HG02610 (cell line): ENCODE measurements at regions not wholly inside any gene's neighbourhood (a gene's known extent, or its start where the extent isn't known, plus 50 kb on each side); places are given as distances from the start of the nearest gene placed in this dataset.
"Not testable (repeated sequence)": the region's sequence is repeated elsewhere in the genome, so short reads cannot be mapped to it uniquely, and the experiment has no call there.

ENCODE experiments used
- ATAC-seq: cut with Tn5 transposase; IDR thresholded peaks from one replicate; pipeline ENCODE4 v1.9.1; 2021; ENCODE audit warnings: mild to moderate bottlenecking, moderate library complexity; ENCODE audit not compliant: unreplicated experiment

GRCh38 chr16:60818465-60818864, 1217.8 kb downstream of the CDH8 start:
- no peak for ATAC-seq

GRCh38 chr16:60816461-60816860, 1219.8 kb downstream of the CDH8 start:
- ATAC-seq: no peak

- ATAC-seq: no peak
Measured at GRCh38 chr16:60815865-60816264, 1220.4 kb downstream of the CDH8 start.

GRCh38 chr16:60815033-60815432, 1221.2 kb downstream of the CDH8 start:
- no peak for ATAC-seq

- no peak for ATAC-seq
Measured at GRCh38 chr16:60811657-60812056, 1224.6 kb downstream of the CDH8 start.

GRCh38 chr16:60811051-60811608, 1225.1 kb downstream of the CDH8 start:
- no peak for ATAC-seq

- no peak for ATAC-seq
Measured at GRCh38 chr16:60810250-60810649, 1226.0 kb downstream of the CDH8 start.

GRCh38 chr16:60792437-60792836, 1243.8 kb downstream of the CDH8 start:
- no peak for ATAC-seq

- ATAC-seq: no peak
Measured at GRCh38 chr16:60788631-60789030, 1247.6 kb downstream of the CDH8 start.

GRCh38 chr16:60776281-60776680, 1260.0 kb downstream of the CDH8 start:
- ATAC-seq: no peak

GRCh38 chr16:60771138-60771537, 1265.1 kb downstream of the CDH8 start:
- ATAC-seq: no peak

- ATAC-seq: not testable (repeated sequence)
Measured at GRCh38 chr16:60770384-60770783, 1265.9 kb downstream of the CDH8 start.

- no peak for ATAC-seq
Measured at GRCh38 chr16:60763869-60764268, 1272.4 kb downstream of the CDH8 start.

GRCh38 chr16:60755907-60756306, 1280.3 kb downstream of the CDH8 start:
- ATAC-seq: no peak

GRCh38 chr16:60748366-60748765, 1287.9 kb downstream of the CDH8 start:
- ATAC-seq: no peak

GRCh38 chr16:60744198-60744597, 1292.0 kb downstream of the CDH8 start:
- no peak for ATAC-seq

GRCh38 chr16:60741810-60742209, 1294.4 kb downstream of the CDH8 start:
- no peak for ATAC-seq

GRCh38 chr16:60739737-60740683, 1296.2 kb downstream of the CDH8 start:
- no peak for ATAC-seq

GRCh38 chr16:60731329-60732050, 1304.7 kb downstream of the CDH8 start:
- no peak for ATAC-seq

- no peak for ATAC-seq
Measured at GRCh38 chr16:60729051-60729450, 1307.2 kb downstream of the CDH8 start.

- ATAC-seq: no peak
Measured at GRCh38 chr16:60727851-60728250, 1308.4 kb downstream of the CDH8 start.

GRCh38 chr16:60720060-60720459, 1316.2 kb downstream of the CDH8 start:
- ATAC-seq: no peak
